IMR-90 (cell line): ENCODE measurements at regions not wholly inside any gene's neighbourhood (a gene's known extent, or its start where the extent isn't known, plus 50 kb on each side); places are given as distances from the start of the nearest gene placed in this dataset.

Experiments
- MXI1 ChIP-seq: IDR thresholded peaks from 2 replicates; pipeline ENCODE4 v1.6.1; 2012; ENCODE audit warnings: low read depth, mild to moderate bottlenecking, low read length, moderate library complexity, borderline replicate concordance
- TF ChIP-seq, protein P1 (sequence below): conservative IDR thresholded peaks from 2 replicates; pipeline ENCODE4 v1.5.1; 2012; ENCODE audit warnings: mild to moderate bottlenecking, low read depth, low read length, improper control_type of control experiment

DNA sequence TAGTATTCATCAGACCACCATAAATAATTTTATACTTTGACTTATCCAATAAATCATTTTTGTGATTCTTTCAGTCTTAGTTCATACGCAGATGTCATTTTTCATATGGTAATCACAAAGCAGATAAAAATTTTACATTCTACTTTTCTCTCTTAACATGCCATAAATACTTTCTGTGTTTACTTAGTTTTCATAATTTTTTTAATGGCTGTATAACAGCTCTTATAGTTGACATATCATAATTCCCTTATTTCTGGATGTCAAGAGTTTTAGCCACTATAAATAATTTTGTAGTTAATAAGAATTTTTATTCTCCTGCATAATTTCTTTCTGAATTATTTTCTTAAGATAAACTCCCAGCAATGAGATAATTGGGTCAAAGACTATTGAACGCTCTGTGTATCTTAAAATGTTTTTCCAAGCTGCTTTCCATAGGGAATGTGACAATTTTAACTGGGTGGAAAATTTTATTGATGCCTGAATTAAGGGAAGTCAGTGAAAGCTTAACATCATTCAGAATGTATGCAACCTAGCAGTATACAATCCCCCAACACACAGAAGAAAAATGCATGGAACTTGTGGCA lies 702.7 kb downstream of the EPM2A start:
- no peak for TF ChIP-seq MXI1
- TF ChIP-seq, protein P1, sequence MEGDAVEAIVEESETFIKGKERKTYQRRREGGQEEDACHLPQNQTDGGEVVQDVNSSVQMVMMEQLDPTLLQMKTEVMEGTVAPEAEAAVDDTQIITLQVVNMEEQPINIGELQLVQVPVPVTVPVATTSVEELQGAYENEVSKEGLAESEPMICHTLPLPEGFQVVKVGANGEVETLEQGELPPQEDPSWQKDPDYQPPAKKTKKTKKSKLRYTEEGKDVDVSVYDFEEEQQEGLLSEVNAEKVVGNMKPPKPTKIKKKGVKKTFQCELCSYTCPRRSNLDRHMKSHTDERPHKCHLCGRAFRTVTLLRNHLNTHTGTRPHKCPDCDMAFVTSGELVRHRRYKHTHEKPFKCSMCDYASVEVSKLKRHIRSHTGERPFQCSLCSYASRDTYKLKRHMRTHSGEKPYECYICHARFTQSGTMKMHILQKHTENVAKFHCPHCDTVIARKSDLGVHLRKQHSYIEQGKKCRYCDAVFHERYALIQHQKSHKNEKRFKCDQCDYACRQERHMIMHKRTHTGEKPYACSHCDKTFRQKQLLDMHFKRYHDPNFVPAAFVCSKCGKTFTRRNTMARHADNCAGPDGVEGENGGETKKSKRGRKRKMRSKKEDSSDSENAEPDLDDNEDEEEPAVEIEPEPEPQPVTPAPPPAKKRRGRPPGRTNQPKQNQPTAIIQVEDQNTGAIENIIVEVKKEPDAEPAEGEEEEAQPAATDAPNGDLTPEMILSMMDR, result no peak
